Muscle layer of colon (tissue), 2 donors: ENCODE measurements at regions not wholly inside any gene's neighbourhood (a gene's known extent, or its start where the extent isn't known, plus 50 kb on each side); places are given as distances from the start of the nearest gene placed in this dataset.

Source experiments
- H3K27ac ChIP-seq: one replicate; pipeline ENCODE4 v1.7.0; 2013; ENCODE audit warnings: low read depth, mild to moderate bottlenecking, low read length, moderate library complexity
- H3K27me3 ChIP-seq, 2 donors: one replicate each; pipeline ENCODE4 v1.7.0; 2013; ENCODE audit warnings: low read length in 2 of 2, mild to moderate bottlenecking in 2 of 2; ENCODE audit not compliant: insufficient read depth in 2 of 2, control insufficient read depth in 1 of 2
- H3K36me3 ChIP-seq: one replicate; pipeline ENCODE4 v1.7.0; 2013; ENCODE audit warnings: mild to moderate bottlenecking, low read length; ENCODE audit not compliant: insufficient read depth
- H3K4me1 ChIP-seq: one replicate; pipeline ENCODE4 v1.7.0; 2013; ENCODE audit warnings: mild to moderate bottlenecking, low read length; ENCODE audit not compliant: insufficient read depth
- H3K4me3 ChIP-seq, 2 donors: one replicate each; pipeline ENCODE4 v1.7.0; 2013; ENCODE audit warnings: low read length in 2 of 2, low read depth in 1 of 2, mild to moderate bottlenecking in 1 of 2, moderate library complexity in 1 of 2
- H3K9ac ChIP-seq: one replicate; pipeline ENCODE4 v1.7.0; 2013; ENCODE audit warnings: low read length
- H3K9me3 ChIP-seq: one replicate; pipeline ENCODE4 v1.7.0; 2013; ENCODE audit warnings: mild to moderate bottlenecking, low read length
- donor health status: abdominal sarcoma.
- donor health status: Adenocarcinoma of cecum.

GRCh38 chr7:46301677-46302076, 380.6 kb upstream of the IGFBP3 start:
- Histone ChIP-seq H3K4me1 (no peaks in the 10 kb centered on the region), H3K27ac (no peak overlapping the region), H3K9me3 (no peaks in the 10 kb centered on the region), H3K36me3 (no peaks in the 10 kb centered on the region), H3K27me3 (no peaks in the 10 kb centered on the region), H3K4me3 (no peak overlapping the region), H3K9ac (no peak overlapping the region)

GRCh38 chr7:46297515-46297914, 376.4 kb upstream of the IGFBP3 start:
- Histone ChIP-seq H3K27me3 (no peaks in the 10 kb centered on the region), H3K9ac (no peak overlapping the region), H3K27ac (no peak overlapping the region), H3K36me3 (no peaks in the 10 kb centered on the region), H3K4me3 (no peak overlapping the region), H3K9me3 (no peaks in the 10 kb centered on the region), H3K4me1 (no peaks in the 10 kb centered on the region)

DNA sequence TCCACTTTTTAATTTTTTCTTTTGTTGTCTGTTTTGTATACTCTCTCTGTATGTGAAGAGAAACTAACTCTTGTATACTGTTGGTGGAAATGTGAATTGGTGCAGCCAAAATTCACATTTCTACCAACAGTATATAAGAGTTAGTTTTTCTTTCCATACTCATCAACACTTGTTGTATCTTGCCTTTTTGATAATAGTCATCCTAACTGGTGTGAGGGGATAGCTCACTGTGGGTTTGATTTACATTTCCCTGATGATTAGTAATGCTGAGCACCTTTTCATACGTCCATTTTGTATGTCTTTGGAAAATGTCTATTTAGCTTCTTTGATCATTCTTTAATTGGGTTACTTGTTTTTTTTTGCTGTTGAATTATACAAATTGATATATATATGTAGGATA, 375.5 kb upstream of the IGFBP3 start:
- no peak overlapping the region for H3K9ac ChIP-seq
- no peak overlapping the region for H3K27ac ChIP-seq

GRCh38 chr7:46294381-46294780, 373.3 kb upstream of the IGFBP3 start:
- Histone ChIP-seq H3K9me3 (no peaks in the 10 kb centered on the region), H3K4me3 (no peak overlapping the region), H3K9ac (no peak overlapping the region), H3K4me1 (no peaks in the 10 kb centered on the region), H3K27ac (no peak overlapping the region), H3K27me3 (no peaks in the 10 kb centered on the region), H3K36me3 (no peaks in the 10 kb centered on the region)

More for the DNA sequence above, 375.5 kb upstream of the IGFBP3 start:
- H3K27me3 ChIP-seq, result no peaks in the 10 kb centered on the region
- no peaks in the 10 kb centered on the region for H3K9me3 ChIP-seq
- no peak overlapping the region for H3K4me3 ChIP-seq
- H3K36me3 ChIP-seq, result no peaks in the 10 kb centered on the region
- H3K4me1 ChIP-seq, result no peaks in the 10 kb centered on the region

GRCh38 chr7:46292741-46293140, 371.7 kb upstream of the IGFBP3 start:
- H3K27ac ChIP-seq, result no peak overlapping the region
- no peaks in the 10 kb centered on the region for H3K4me1 ChIP-seq
- H3K4me3 ChIP-seq, result no peak overlapping the region
- H3K27me3 ChIP-seq, result no peaks in the 10 kb centered on the region
- no peaks in the 10 kb centered on the region for H3K36me3 ChIP-seq
- H3K9ac ChIP-seq, result no peak overlapping the region
- no peaks in the 10 kb centered on the region for H3K9me3 ChIP-seq

- no peak overlapping the region for H3K9ac ChIP-seq
- H3K4me3 ChIP-seq, result no peak overlapping the region
- no peaks in the 10 kb centered on the region for H3K36me3 ChIP-seq
- H3K27me3 ChIP-seq, result no peaks in the 10 kb centered on the region
- no peak overlapping the region for H3K27ac ChIP-seq
- no peaks in the 10 kb centered on the region for H3K4me1 ChIP-seq
- no peaks in the 10 kb centered on the region for H3K9me3 ChIP-seq
These were observed 370.6 kb upstream of the IGFBP3 start for GRCh38 chr7:46291601-46292150.

DNA sequence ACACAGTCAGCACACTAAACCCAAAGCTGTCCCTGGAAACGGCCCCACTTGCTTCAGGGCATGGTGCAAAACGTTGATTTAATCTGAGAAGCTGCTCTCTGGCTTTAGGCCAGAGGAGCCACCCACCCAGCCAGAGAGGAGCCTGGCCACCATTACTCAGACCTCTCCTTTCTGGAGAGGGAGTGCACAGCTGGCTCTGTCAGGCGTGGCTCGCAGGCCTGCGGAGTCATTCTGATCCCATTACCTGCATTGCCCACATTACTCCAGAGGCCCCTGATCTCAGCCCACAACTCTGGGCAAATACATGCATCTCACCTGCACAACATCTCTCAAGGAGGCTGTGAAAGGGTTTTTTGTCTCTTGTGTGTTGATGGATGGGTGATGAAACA, 370.0 kb upstream of the IGFBP3 start:
- no peak overlapping the region for H3K27ac ChIP-seq
- H3K9me3 ChIP-seq, result no peaks in the 10 kb centered on the region
- no peaks in the 10 kb centered on the region for H3K27me3 ChIP-seq
- no peak overlapping the region for H3K4me3 ChIP-seq
- H3K9ac ChIP-seq, result no peak overlapping the region
- no peaks in the 10 kb centered on the region for H3K4me1 ChIP-seq
- no peaks in the 10 kb centered on the region for H3K36me3 ChIP-seq

DNA sequence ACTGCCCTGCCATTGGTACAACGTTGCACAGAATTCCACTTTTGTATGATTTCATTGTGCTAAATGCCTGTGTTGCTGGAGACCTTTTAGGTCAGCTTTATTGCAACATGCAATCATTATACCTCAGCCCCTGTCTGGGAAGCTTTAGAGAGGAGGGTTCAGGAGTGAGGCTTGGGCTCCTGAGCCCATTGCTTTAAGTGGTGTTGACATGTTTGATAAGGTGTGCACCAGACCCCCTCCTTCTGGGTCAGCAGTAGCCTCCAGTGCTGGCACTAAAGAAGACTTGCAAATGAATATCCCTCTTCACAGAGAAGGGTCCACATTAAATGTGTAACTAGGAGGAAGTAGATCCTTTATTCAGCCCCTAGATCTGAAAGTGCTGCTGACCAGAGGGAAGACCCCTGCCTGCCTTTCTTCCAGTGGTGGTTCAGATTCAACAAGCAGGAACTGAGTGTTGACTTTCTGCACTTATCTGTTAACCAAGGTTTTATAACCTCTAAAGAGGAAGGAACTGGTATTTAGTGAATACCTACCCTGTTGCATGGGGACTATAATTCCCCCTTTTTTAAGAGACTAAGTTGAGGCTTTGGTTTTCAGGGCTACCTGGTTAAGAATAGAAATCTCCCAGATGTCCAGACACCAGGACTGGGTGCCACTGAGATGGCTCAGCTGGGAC, 369.4 kb upstream of the IGFBP3 start:
- no peaks in the 10 kb centered on the region for H3K4me1 ChIP-seq
- no peak overlapping the region for H3K4me3 ChIP-seq
- H3K27me3 ChIP-seq, result no peaks in the 10 kb centered on the region
- no peak overlapping the region for H3K9ac ChIP-seq
- no peaks in the 10 kb centered on the region for H3K36me3 ChIP-seq
- H3K27ac ChIP-seq, result no peak overlapping the region
- no peaks in the 10 kb centered on the region for H3K9me3 ChIP-seq

GRCh38 chr7:46288861-46289260, 367.8 kb upstream of the IGFBP3 start:
- Histone ChIP-seq H3K27me3 (no peaks in the 10 kb centered on the region), H3K4me3 (no peak overlapping the region), H3K9ac (no peak overlapping the region), H3K4me1 (no peaks in the 10 kb centered on the region), H3K9me3 (no peaks in the 10 kb centered on the region), H3K27ac (no peak overlapping the region), H3K36me3 (no peaks in the 10 kb centered on the region)

DNA sequence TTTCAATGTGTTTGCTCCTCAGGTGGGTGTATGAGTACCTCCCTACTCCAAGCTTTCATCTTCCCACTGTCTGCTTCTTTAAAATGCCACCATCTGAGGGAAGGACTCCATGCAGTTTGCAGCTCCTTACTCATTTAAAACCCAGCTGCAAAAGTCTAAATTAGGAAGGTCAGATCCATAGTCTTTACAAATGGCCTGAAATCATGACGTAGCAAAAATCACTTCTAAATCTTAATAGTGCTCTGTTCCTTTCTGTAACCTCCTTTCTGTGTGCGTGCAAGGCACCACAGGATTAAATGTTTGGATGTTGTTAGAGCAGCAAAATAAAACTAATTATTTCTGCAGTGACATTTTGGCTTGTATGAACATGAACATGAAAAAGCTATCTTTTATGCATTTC, 366.9 kb upstream of the IGFBP3 start:
- H3K27me3 ChIP-seq, result no peaks in the 10 kb centered on the region

GRCh38 chr7:46286957-46287356, 365.9 kb upstream of the IGFBP3 start:
- Histone ChIP-seq H3K27ac (no peak overlapping the region), H3K4me3 (no peak overlapping the region), H3K36me3 (no peaks in the 10 kb centered on the region)

More for the DNA sequence above, 366.9 kb upstream of the IGFBP3 start:
- no peaks in the 10 kb centered on the region for H3K4me1 ChIP-seq
- H3K9me3 ChIP-seq, result no peaks in the 10 kb centered on the region
- no peak overlapping the region for H3K27ac ChIP-seq
- H3K9ac ChIP-seq, result no peak overlapping the region
- no peaks in the 10 kb centered on the region for H3K36me3 ChIP-seq
- H3K4me3 ChIP-seq, result no peak overlapping the region

GRCh38 chr7:46286356-46286755, 365.3 kb upstream of the IGFBP3 start:
- Histone ChIP-seq H3K36me3 (no peaks in the 10 kb centered on the region), H3K27me3 (no peaks in the 10 kb centered on the region), H3K4me3 (no peak overlapping the region), H3K27ac (no peak overlapping the region), H3K9me3 (no peaks in the 10 kb centered on the region), H3K4me1 (no peaks in the 10 kb centered on the region), H3K9ac (no peak overlapping the region)

More at GRCh38 chr7:46286957-46287356, 365.9 kb upstream of the IGFBP3 start:
- no peaks in the 10 kb centered on the region for H3K9me3 ChIP-seq
- H3K4me1 ChIP-seq, result no peaks in the 10 kb centered on the region
- H3K9ac ChIP-seq, result no peak overlapping the region
- H3K27me3 ChIP-seq, result no peaks in the 10 kb centered on the region
